EH (cell line): ENCODE measurements at regions not wholly inside any gene's neighbourhood (a gene's known extent, or its start where the extent isn't known, plus 50 kb on each side); places are given as distances from the start of the nearest gene placed in this dataset.

Source experiments
- DNase-seq: peaks from one replicate; pipeline ENCODE4 v3.0.0-alpha.2; 2015; ENCODE audit warnings: low read depth

DNA sequence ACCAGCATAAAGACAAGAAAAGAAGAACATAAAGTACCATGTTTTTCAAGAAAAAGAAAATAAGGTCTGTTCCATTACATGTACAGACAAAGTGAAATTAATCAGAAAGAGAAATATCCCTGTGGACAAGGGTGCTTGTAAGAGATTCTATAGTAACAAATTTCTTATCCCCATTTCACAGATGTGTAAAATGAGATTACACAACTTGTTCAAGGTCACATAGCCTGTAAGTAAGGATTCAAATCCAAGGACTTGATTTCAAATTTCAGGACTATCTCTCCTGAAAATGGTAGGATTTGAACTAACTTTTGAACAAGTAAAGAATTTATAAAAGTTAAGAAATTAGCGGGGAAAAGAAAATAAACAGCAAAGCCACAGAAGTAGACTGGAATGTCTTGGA is 248.2 kb upstream of the SLC39A10 start:
- DNase-seq, result peak; percentile 17

- no peak for DNase-seq
Observed at GRCh38 chr2:195408196-195408595, 248.8 kb upstream of the SLC39A10 start.

GRCh38 chr2:195407783-195408182 is 249.2 kb upstream of the SLC39A10 start:
- DNase-seq, result peak; percentile 28

GRCh38 chr2:195406886-195407603 is 250.0 kb upstream of the SLC39A10 start:
- DNase-seq, result no peak

GRCh38 chr2:195404651-195405050 is 252.4 kb upstream of the SLC39A10 start:
- DNase-seq, result peak; percentile 14

- no peak for DNase-seq
Observed at GRCh38 chr2:195396479-195396878, 260.5 kb upstream of the SLC39A10 start.

DNA sequence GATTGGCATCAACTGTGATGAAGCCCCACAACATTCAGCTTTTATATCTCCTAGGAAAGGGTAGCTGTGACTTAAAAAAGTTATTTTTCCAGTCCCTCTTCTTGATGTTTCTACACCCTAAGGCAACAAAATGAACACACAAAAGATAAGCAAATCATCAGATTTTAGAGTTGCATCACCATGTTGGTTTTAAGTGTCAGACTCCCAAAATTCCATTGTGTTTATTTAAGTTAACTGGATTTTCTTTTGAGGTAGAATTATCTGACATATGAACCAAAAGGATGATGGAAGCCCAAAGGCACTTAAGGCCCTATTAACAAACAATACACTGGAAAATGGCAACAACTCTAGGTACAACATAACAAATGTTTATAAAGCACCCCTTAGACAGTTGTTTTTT is 261.7 kb upstream of the SLC39A10 start:
- DNase-seq, result peak; percentile 49

GRCh38 chr2:195392446-195393336 is 264.3 kb upstream of the SLC39A10 start:
- no peak for DNase-seq

- DNase-seq, result no peak
Observed at GRCh38 chr2:195390686-195391321, 266.2 kb upstream of the SLC39A10 start.

DNA sequence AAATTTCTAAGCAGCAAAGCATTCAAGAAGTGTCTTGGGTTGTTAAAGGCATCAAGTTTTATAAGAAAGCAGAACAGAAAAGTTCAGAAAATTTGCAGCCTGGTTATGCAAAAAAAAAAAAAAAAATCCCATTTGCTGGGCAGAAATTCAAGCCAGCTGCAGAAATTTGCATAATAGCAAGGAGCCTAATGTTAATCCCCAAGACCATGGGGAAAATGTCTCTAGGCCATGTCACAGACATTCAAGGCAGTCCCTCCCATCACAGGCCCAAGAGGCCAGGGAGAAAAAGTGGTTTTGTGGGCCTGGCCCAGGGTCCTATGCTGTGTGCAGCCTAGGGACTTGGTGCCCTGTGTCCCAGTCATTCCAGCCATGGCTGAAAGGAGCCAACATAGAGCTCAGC is 269.0 kb upstream of the SLC39A10 start:
- no peak for DNase-seq

GRCh38 chr2:195382186-195382585 is 274.8 kb upstream of the SLC39A10 start:
- DNase-seq, result no peak

GRCh38 chr2:195370167-195370943 is 286.7 kb upstream of the SLC39A10 start:
- DNase-seq, result no peak

- DNase-seq, result no peak
Observed at GRCh38 chr2:195369218-195369587, 287.8 kb upstream of the SLC39A10 start.

GRCh38 chr2:195368249-195369217 is 288.5 kb upstream of the SLC39A10 start:
- no peak for DNase-seq

DNA sequence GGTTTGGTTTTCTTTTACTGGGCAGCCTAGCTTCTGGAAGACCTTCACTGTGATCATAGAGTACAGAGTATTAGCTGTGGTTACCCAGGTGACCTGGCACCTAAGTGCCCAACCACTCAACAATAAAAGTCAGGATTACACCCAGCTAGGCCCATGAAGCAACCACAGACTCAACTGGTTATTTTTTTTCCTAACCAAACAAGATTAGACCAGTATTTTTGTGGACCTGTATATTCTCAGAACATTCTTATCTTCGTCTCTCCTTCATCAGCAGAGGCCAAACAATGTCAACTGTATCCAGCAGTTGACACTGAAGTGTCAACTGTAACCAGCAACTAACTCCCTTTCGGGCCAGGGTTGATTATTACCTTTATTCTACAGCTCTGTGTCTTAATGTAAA is 289.2 kb upstream of the SLC39A10 start:
- no peak for DNase-seq

DNA sequence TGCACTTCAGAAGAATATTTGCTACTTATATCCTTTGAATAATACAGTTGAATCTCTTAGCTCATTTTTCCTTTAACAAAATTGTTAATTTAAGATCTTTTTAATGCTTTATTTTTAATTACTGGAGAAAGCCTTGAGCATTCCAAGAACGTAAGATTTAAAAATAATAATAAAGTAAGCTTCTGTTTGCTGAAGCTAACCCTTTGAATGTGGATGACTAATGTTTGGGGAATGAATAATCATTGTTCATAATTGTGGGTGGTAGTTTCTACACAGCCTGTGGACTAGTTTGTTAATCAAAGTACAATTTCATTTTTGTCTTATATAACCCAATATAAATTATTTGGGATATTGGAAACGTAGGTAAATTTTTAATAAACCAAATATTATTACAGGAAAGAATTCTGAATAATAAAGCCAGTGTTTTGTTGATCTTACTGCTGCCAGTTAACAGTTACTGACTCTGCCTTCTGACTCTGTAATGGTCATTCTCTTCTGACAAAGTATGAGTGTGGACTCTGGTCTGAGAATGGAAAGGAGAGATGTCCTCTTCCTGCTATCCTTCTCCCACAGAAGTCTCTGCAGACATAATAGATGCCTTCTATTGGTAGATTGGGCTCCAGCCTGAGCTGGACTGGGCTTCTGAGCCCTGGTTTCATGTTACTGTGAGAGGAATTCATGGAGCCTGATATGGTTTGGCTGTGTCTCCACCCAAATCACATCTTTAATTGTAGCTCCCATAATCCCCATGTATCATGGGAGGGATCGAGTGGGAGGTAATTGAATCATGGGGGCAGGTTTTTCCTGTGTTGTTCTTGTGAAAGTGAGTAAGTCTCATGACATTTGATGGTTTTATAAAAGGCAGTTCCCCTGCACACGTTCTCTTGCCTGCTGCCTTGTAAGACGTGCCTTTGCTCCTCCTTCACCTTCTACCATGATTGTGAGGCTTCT is 292.7 kb upstream of the SLC39A10 start:
- DNase-seq, result peak; percentile 49

- DNase-seq, result peak; percentile 28
Observed at GRCh38 chr2:195363496-195363895, 293.5 kb upstream of the SLC39A10 start.

GRCh38 chr2:195360242-195360641 is 296.8 kb upstream of the SLC39A10 start:
- no peak for DNase-seq

- DNase-seq, result no peak
Observed at GRCh38 chr2:195359043-195359735, 297.8 kb upstream of the SLC39A10 start.
